H9 (cell line): ENCODE measurements at regions not wholly inside any gene's neighbourhood (a gene's known extent, or its start where the extent isn't known, plus 50 kb on each side); places are given as distances from the start of the nearest gene placed in this dataset.

Source experiments
- DNase-seq: peaks from one replicate; pipeline ENCODE4 v3.0.0-alpha.2; 2017
- H2AFZ ChIP-seq: one replicate; pipeline ENCODE4 v1.6.1; 2013; ENCODE audit warnings: mild to moderate bottlenecking, low read length, control low read depth, moderate library complexity
- H2AK5ac ChIP-seq: 2 replicates; pipeline ENCODE4 v1.6.1; 2013; ENCODE audit warnings: low read length, control low read depth, mixed read lengths; ENCODE audit not compliant: insufficient read length
- H2BK120ac ChIP-seq: one replicate; pipeline ENCODE4 v1.6.1; 2013; ENCODE audit warnings: low read depth, mild to moderate bottlenecking, low read length, control low read depth, inconsistent platforms; ENCODE audit not compliant: poor library complexity, severe bottlenecking
- H2BK12ac ChIP-seq: 2 replicates; pipeline ENCODE4 v1.6.1; 2013; ENCODE audit warnings: low read length, control low read depth, mixed read lengths, low read depth; ENCODE audit not compliant: insufficient read length
- H2BK15ac ChIP-seq: 2 replicates; pipeline ENCODE4 v1.6.1; 2013; ENCODE audit warnings: low read depth, low read length, control low read depth
- H2BK20ac ChIP-seq: one replicate; pipeline ENCODE4 v1.6.1; 2013; ENCODE audit warnings: low read depth, mild to moderate bottlenecking, low read length, control low read depth, inconsistent platforms; ENCODE audit not compliant: poor library complexity, severe bottlenecking
- H2BK5ac ChIP-seq: 2 replicates; pipeline ENCODE4 v1.6.1; 2013; ENCODE audit warnings: low read length, control low read depth, mixed read lengths; ENCODE audit not compliant: insufficient read length
- H3K14ac ChIP-seq: 2 replicates; pipeline ENCODE4 v1.6.1; 2013; ENCODE audit warnings: low read length, control low read depth; ENCODE audit not compliant: insufficient read depth
- H3K18ac ChIP-seq: 2 replicates; pipeline ENCODE4 v1.6.1; 2013; ENCODE audit warnings: low read depth, mild to moderate bottlenecking, mixed read lengths, low read length, control low read depth; ENCODE audit not compliant: insufficient read length
- H3K23ac ChIP-seq: 2 replicates; pipeline ENCODE4 v1.6.1; 2013; ENCODE audit warnings: low read length, control low read depth, mixed read lengths, low read depth; ENCODE audit not compliant: insufficient read length
- H3K23me2 ChIP-seq: 2 replicates; pipeline ENCODE4 v1.6.1; 2013; ENCODE audit warnings: low read depth, mild to moderate bottlenecking, mixed read lengths, low read length, control low read depth; ENCODE audit not compliant: insufficient read length, poor library complexity, severe bottlenecking
- H3K27ac ChIP-seq: 2 replicates; pipeline ENCODE4 v1.5.1; 2013; ENCODE audit warnings: low read length, control low read depth, mixed read lengths, low read depth; ENCODE audit not compliant: insufficient read length
- H3K27me3 ChIP-seq: 2 replicates; pipeline ENCODE4 v1.6.1; 2013; ENCODE audit warnings: low read length, control low read depth, inconsistent platforms; ENCODE audit not compliant: insufficient read depth
- H3K4ac ChIP-seq: 2 replicates; pipeline ENCODE4 v1.6.1; 2013; ENCODE audit warnings: low read depth, mild to moderate bottlenecking, control low read depth, inconsistent platforms, low read length, moderate library complexity
- H3K4me1 ChIP-seq: 2 replicates; pipeline ENCODE4 v1.6.1; 2013; ENCODE audit warnings: low read length, control low read depth, inconsistent platforms; ENCODE audit not compliant: insufficient read depth
- H3K4me2 ChIP-seq: 2 replicates; pipeline ENCODE4 v1.6.1; 2013; ENCODE audit warnings: low read length, control low read depth, mixed read lengths; ENCODE audit not compliant: insufficient read length, insufficient read depth
- H3K56ac ChIP-seq: 2 replicates; pipeline ENCODE4 v1.6.1; 2013; ENCODE audit warnings: low read depth, mild to moderate bottlenecking, mixed read lengths, low read length, control low read depth; ENCODE audit not compliant: insufficient read length
- H3K79me1 ChIP-seq: 2 replicates; pipeline ENCODE4 v1.6.1; 2013; ENCODE audit warnings: low read depth, mild to moderate bottlenecking, moderate library complexity, low read length, control low read depth, inconsistent platforms; ENCODE audit not compliant: insufficient read depth, poor library complexity, severe bottlenecking
- H3K79me2 ChIP-seq: 2 replicates; pipeline ENCODE4 v1.6.1; 2013; ENCODE audit warnings: low read length, control low read depth, inconsistent platforms; ENCODE audit not compliant: insufficient read depth
- H3K9ac ChIP-seq: 2 replicates; pipeline ENCODE4 v1.6.1; 2013; ENCODE audit warnings: low read length, control low read depth, mixed read lengths; ENCODE audit not compliant: insufficient read length; ENCODE audit errors: extremely low read depth
- H3K9me3 ChIP-seq: one replicate; pipeline ENCODE4 v1.6.1; 2013; ENCODE audit warnings: low read depth, low read length, inconsistent platforms; ENCODE audit not compliant: control insufficient read depth
- H3T11ph ChIP-seq: one replicate; pipeline ENCODE4 v1.6.1; 2013; ENCODE audit warnings: mild to moderate bottlenecking, low read length, control low read depth, inconsistent platforms
- H4K20me1 ChIP-seq: one replicate; pipeline ENCODE4 v1.6.1; 2013; ENCODE audit not compliant: control insufficient read depth, insufficient read length, insufficient read depth
- H4K5ac ChIP-seq: 2 replicates; pipeline ENCODE4 v1.6.1; 2013; ENCODE audit warnings: low read depth, mild to moderate bottlenecking, mixed read lengths, low read length, control low read depth; ENCODE audit not compliant: insufficient read length
- H4K8ac ChIP-seq: replicated peaks from 2 replicates; pipeline ENCODE4 v1.6.1; 2013; ENCODE audit warnings: low read length, control low read depth, mixed read lengths, low read depth; ENCODE audit not compliant: insufficient read length
- H4K91ac ChIP-seq: 2 replicates; pipeline ENCODE4 v1.6.1; 2013; ENCODE audit warnings: low read depth, mild to moderate bottlenecking, moderate library complexity, mixed read lengths, low read length, control low read depth; ENCODE audit not compliant: insufficient read length
- H3K27ac Mint-ChIP-seq, 3 experiments: 2 replicates in 2 of 3; 3 replicates in 1 of 3; pipeline ENCODE4 v1.8.0; 2020 to 2021; ENCODE audit warnings: mixed read lengths in 3 of 3, mild to moderate bottlenecking in 1 of 3, moderate library complexity in 1 of 3
- H3K27me3 Mint-ChIP-seq: 2 replicates; pipeline ENCODE4 v1.8.0; 2021; ENCODE audit warnings: low read depth, mild to moderate bottlenecking, moderate library complexity, mixed read lengths
- H3K36me3 Mint-ChIP-seq, 3 experiments: 2 replicates in 2 of 3; 3 replicates in 1 of 3; pipeline ENCODE4 v1.8.0; 2020 to 2021; ENCODE audit warnings: low read depth in 3 of 3, mixed read lengths in 3 of 3; ENCODE audit not compliant: insufficient read depth in 1 of 3
- H3K4me1 Mint-ChIP-seq, 2 experiments: 2 replicates each; pipeline ENCODE4 v1.8.0; 2020; ENCODE audit warnings: mixed read lengths in 2 of 2
- H3K4me3 Mint-ChIP-seq, 2 experiments: 2 replicates in 1 of 2; 3 replicates in 1 of 2; pipeline ENCODE4 v1.8.0; 2020 to 2021; ENCODE audit warnings: mild to moderate bottlenecking in 2 of 2, mixed read lengths in 2 of 2, moderate library complexity in 1 of 2
- H3K9me3 Mint-ChIP-seq, 2 experiments: 2 replicates in 1 of 2; 3 replicates in 1 of 2; pipeline ENCODE4 v1.8.0; 2020; ENCODE audit warnings: mild to moderate bottlenecking in 2 of 2, mixed read lengths in 2 of 2, moderate library complexity in 1 of 2
- WGBS: extraction: QIAGEN DNeasy Blood & Tissue Kit; methylation state at CpG from one replicate; pipeline ENCODE4 v1.1.7; 2013; ENCODE audit warnings: missing lambda C conversion rate, low lambda C conversion rate, mixed read lengths; ENCODE audit not compliant: insufficient read length; ENCODE audit errors: extremely low coverage; 5-methylcytosine and 5-hydroxymethylcytosine counted together
- TF ChIP-seq, protein P1 (sequence below): fragments of 200-600 bp; sonication (generic); conservative IDR thresholded peaks from 3 replicates; pipeline ENCODE4 v1.8.0; 2021; ENCODE audit warnings: antibody characterized with exemption, mild to moderate bottlenecking

DNA sequence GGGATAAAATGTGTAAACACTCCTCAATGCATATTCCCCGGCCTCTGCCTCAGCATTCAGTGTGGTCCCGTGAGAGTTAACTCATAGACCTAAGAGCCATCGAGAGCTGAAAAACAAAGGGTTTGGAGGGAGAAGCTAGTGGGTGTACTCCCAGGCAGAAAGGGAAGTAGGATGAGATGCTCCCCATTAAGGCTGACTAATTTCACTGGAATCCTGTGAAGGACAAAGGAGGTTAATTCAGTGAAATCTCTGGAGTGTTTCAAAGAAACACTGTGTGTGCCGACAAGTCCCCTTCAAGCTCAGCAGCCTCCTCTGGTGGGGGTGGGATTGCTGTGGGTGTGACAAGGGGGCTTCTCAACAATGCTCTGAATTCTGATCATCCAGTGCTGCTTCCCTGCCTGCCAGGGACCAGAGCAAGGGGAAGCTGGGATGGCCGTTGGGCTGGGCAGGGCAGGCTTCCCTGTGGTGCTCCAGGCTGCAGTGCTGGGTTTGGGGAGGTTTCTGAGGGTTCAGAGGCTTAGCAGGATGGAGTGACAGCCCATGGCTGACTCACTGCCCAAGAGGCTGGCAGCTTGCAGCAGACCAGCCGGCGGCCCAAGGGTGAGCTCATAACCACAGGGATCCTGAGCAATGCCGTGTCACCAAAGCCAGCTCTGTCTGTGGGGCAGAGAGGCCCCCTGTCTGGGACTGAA, 61.4 kb upstream of the BMAL1 start:
- H3T11ph ChIP-seq: no peak overlapping the region
- no peaks in the 10 kb centered on the region for H4K20me1 ChIP-seq
- H3K4me1 ChIP-seq: no peaks in the 10 kb centered on the region
- H2BK120ac ChIP-seq: no peak overlapping the region
- H3K79me1 ChIP-seq: no peaks in the 10 kb centered on the region
- no peak overlapping the region for H2AK5ac ChIP-seq
- no peak overlapping the region for H2BK15ac ChIP-seq
- H3K56ac ChIP-seq: no peak overlapping the region
- H3K4me2 ChIP-seq: no peak overlapping the region
- no peaks in the 10 kb centered on the region for H3K27me3 ChIP-seq
- no peak overlapping the region for H2BK5ac ChIP-seq
- no peak overlapping the region for H3K14ac ChIP-seq
- peaks cover 0 to 3% of the 10 kb centered on the region in 2 experiments; a peak in 2 of 5 replicates for H3K9me3 Mint-ChIP-seq
- peak overlapping the region in 2 of 3 experiments; percentile 42 to 50; a peak in 2 of 7 replicates for H3K27ac Mint-ChIP-seq
- no peak overlapping the region for H3K18ac ChIP-seq
- no CpG with 5 or more reads among the region's 8 CpGs for WGBS
- no peaks in the 10 kb centered on the region for H3K9me3 ChIP-seq
- peaks cover 11 to 14% of the 10 kb centered on the region in 2 experiments for H3K4me1 Mint-ChIP-seq
- DNase-seq: peak; percentile 55
- H3K23me2 ChIP-seq: no peaks in the 10 kb centered on the region
- H3K36me3 Mint-ChIP-seq: no peaks in the 10 kb centered on the region
- H3K27me3 Mint-ChIP-seq: no peaks in the 10 kb centered on the region
- H3K9ac ChIP-seq: no peak overlapping the region
- H2BK20ac ChIP-seq: no peak overlapping the region
- no peak overlapping the region for H4K8ac ChIP-seq
- no peak overlapping the region for H3K4me3 Mint-ChIP-seq
- no peak overlapping the region for H3K27ac ChIP-seq
- no peak overlapping the region for H4K5ac ChIP-seq
- H3K79me2 ChIP-seq: no peaks in the 10 kb centered on the region
- H3K23ac ChIP-seq: no peak overlapping the region
- no peak overlapping the region for H4K91ac ChIP-seq
- TF ChIP-seq, protein P1, sequence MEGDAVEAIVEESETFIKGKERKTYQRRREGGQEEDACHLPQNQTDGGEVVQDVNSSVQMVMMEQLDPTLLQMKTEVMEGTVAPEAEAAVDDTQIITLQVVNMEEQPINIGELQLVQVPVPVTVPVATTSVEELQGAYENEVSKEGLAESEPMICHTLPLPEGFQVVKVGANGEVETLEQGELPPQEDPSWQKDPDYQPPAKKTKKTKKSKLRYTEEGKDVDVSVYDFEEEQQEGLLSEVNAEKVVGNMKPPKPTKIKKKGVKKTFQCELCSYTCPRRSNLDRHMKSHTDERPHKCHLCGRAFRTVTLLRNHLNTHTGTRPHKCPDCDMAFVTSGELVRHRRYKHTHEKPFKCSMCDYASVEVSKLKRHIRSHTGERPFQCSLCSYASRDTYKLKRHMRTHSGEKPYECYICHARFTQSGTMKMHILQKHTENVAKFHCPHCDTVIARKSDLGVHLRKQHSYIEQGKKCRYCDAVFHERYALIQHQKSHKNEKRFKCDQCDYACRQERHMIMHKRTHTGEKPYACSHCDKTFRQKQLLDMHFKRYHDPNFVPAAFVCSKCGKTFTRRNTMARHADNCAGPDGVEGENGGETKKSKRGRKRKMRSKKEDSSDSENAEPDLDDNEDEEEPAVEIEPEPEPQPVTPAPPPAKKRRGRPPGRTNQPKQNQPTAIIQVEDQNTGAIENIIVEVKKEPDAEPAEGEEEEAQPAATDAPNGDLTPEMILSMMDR: no peak
- H2BK12ac ChIP-seq: no peak overlapping the region
- H2AFZ ChIP-seq: no peak overlapping the region
- H3K4ac ChIP-seq: no peak overlapping the region
